GM12874 (cell line): ENCODE measurements at regions not wholly inside any gene's neighbourhood (a gene's known extent, or its start where the extent isn't known, plus 50 kb on each side); places are given as distances from the start of the nearest gene placed in this dataset.

Experiments
- TF ChIP-seq, protein P1 (sequence below): IDR thresholded peaks from 2 replicates; pipeline ENCODE4 v1.5.1; 2011; ENCODE audit warnings: low read depth, mild to moderate bottlenecking, control low read depth, low read length, moderate library complexity; ENCODE audit not compliant: insufficient read depth

DNA sequence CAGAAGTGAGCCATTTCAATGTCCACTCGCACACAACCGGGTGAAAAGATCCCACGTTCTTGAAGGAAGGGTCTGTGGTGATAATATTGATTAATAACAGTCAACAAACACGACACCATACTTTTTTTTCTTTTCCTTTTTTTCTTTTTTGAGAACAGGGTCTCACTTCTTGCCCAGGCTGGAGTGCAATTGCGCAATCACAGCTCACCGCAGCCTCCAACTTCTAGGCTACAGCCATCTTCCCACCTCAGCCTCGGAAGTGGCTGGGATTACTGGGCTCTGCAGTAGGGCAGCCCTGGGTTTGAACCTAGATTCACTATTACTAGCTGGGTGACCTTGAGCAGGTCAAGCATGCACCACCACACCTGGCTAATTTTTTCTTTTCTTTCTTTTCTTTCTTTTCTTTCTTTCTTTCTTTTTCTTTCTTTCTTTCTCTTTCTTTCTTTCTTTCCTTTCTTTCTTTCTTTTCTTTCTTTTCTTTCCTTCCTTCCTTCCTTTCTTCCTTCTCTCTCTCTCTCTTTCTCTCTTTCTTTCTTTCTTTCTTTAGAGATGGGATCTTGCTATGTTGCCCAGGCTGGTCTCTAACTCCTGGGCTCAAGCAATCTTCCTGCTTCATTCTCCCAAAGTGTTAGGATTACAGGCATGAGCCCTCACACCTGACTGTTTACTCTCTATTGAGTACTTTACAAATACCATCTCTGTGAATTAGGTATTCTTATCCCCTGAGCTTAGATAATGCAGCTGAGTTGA is 123.9 kb downstream of the SNX5 start:
- TF ChIP-seq, protein P1, sequence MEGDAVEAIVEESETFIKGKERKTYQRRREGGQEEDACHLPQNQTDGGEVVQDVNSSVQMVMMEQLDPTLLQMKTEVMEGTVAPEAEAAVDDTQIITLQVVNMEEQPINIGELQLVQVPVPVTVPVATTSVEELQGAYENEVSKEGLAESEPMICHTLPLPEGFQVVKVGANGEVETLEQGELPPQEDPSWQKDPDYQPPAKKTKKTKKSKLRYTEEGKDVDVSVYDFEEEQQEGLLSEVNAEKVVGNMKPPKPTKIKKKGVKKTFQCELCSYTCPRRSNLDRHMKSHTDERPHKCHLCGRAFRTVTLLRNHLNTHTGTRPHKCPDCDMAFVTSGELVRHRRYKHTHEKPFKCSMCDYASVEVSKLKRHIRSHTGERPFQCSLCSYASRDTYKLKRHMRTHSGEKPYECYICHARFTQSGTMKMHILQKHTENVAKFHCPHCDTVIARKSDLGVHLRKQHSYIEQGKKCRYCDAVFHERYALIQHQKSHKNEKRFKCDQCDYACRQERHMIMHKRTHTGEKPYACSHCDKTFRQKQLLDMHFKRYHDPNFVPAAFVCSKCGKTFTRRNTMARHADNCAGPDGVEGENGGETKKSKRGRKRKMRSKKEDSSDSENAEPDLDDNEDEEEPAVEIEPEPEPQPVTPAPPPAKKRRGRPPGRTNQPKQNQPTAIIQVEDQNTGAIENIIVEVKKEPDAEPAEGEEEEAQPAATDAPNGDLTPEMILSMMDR, result no peak

DNA sequence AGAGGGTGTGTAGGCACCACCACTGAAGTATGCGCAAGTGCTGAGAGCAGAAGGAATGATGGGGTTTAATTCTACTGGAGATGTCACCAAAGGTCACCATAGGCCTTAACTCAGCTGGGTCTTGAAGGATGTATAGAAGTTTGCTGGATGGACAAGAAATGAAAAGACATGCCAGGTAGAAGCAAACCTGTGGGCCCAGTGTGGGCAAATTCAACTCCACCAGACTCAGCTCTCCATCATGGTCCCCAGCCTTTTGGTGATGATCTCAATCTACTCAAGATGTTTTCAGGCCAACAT is 124.5 kb downstream of the SNX5 start:
- TF ChIP-seq, protein P1, result no peak

DNA sequence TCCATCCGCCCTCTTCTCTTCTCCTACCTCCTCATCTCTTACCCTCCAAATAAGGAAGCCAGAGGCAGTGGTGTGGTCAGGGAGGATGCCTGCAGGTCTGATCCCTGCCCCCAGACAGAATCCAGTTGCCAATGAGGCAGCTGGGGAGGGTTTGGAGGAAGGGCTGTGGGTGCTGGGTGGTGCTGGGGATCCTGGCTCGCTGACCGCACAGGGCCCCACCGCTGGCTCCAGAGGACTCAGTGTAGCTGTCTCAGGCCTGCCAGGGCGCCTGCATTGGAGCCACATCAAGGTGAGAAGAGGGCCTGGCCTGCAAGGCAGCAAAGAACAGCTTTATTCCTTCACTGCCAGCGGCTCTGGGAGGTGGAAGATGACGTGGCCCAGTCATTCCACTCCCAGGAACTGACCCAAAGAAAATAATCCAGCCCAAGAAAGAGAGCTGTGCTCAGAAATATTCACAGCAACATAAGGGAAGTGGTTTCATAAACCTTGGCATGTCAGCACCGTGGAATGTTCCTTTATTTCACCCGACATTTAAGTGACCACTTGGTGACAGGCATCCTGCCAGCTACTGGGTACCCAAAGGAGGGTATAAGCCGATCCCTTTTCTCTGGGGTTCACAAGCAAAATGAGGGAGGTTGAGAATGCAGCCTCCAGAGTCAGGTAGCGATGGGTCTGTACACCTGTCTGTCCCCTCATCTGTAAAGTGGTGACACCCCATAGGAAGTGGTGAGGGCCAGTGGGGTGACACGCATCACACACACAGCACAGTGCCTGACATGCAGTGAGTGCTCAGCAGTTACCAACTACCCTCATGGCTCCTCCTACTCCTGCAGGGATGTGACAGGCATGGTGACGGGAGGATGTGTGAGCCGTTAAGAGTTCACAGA is 125.1 kb downstream of the SNX5 start:
- TF ChIP-seq, protein P1, result no peak

DNA sequence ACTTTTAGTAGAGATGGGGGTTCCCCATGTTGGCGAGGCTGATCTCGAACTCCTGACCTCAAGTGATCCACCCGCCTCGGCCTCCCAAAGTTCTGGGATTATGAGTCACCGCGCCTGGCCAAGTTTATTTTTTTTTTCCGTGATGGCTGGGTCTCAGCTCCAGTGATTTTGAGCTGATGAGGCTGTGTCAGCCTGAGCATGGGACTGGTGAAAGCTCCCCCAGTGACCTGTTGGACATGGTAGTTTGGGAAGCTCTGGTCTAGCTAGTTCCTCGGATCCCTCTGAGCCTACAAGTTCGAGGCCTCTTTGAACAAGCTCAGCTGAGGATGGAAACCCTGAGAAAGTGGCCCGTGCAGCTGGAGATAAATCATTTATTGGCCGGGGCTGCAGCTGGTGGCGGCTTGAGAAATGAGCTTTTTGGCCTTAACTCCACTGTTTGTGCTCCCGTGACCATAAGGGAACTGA is 126.8 kb downstream of the SNX5 start:
- TF ChIP-seq, protein P1, result no peak

DNA sequence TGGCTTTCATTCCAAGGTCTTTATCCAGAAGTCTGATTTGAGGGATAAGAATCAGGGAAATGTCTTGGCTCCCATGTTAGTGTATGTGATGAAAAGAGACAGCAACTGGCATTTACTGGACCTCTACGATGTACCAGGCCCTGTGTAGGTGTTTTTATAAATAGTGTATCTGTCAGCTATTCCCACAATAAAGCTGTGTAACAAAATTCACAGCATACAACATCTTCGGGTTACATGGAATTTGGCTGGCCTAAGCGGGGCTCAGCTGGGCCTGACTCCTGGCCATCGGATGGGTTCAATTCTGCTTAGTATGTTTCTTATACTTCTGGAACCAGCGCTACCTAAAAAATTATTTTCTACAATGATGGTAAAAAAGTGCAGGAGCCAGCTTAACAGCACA is 128.2 kb downstream of the SNX5 start:
- TF ChIP-seq, protein P1, result no peak

DNA sequence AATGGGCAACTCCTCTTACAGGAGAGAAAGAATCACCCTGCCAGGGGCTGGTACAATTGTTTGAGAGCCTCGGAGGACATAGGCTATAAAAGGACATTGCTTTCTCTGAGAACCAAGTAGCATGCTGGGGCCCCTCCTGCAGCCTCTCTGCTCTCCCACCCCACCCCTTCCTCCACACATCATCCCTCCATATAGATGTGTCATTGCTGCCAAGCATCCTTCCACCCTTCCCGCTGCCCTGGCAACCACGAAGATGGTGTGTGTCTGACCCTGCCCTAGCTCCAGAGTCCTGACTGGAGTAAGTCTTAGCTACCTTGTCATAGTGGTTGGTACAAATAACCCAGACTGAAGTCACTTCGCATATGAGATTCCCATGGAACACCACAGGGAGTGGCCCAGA is 129.7 kb downstream of the SNX5 start:
- TF ChIP-seq, protein P1, result no peak

DNA sequence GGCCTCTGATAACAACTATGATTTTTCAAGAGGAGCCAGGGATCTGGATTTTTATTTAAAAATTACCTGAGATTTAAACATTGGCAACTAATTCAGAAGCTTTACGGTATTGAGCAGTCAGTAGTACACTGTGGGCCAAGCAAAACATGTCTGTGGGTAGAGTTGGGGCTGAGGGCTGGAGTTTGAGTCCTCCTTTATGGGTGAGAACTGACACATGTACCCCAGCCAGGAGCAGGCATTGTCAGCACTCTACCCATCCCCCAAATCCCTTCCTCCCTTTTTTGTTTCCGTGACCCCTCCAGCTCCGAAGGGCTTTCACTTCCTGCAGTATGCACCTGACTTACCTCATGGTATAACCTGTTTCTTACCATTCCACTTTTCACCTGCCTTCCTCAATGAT is 131.4 kb downstream of the SNX5 start:
- TF ChIP-seq, protein P1, result no peak
